ENCODE measurements at regions not wholly inside any gene's neighbourhood (a gene's known extent, or its start where the extent isn't known, plus 50 kb on each side); places are given as distances from the start of the nearest gene placed in this dataset.

DNA sequence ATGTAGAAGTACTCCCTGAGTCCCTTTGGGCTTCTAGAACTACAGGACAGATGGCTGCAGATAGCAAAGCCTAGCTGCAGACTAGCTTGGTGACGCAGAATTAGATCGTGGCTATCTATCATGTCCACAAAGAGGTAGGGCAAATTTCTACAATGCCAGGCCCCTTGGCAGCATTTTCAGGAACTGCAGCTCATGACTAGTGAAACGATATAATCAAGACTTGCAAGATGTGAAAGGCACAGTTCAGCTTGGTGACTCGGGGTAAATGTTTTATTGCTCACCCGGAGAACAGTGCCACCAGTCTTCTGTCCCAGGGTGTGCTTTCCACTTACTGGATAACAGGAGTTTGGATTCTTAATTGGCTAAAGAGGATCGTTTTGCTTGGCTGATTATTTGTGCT lies 108.7 kb upstream of the LY86 start:
- H3K27me3 Mint-ChIP-seq (ENCODE audit: unreplicated experiment): peaks cover 2% of the 10 kb centered on the region
- no peak overlapping the region for H3K4me3 Mint-ChIP-seq (ENCODE audit: unreplicated experiment)
- no peak for DNase-seq

DNA sequence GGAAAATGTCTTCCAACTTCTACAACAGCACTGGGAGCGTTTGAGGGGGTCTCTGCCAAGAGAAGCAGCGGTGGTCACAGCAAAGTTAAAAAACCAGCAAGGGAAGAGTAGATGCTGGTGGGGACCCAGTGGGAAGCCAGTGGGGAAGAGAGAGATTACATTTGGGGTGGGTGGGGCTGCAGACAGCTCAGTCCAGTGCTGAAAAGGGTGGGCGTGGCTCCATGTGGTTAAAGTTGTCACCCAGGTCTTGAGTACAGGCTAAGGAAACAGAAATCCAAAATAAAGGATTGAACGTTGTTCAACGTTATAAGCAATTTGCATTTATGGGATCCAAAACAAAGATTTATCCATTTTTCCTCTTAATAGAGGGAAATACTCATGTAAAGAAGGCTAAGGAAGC lies 106.3 kb upstream of the LY86 start:
- Mint-ChIP-seq H3K27ac (ENCODE audit: unreplicated experiment) (no peak overlapping the region), H3K36me3 (ENCODE audit: unreplicated experiment) (peaks cover 17% of the 10 kb centered on the region), H3K9me3 (ENCODE audit: unreplicated experiment) (no peaks in the 10 kb centered on the region), H3K4me1 (ENCODE audit: low read depth, unreplicated experiment) (peaks cover 15% of the 10 kb centered on the region), H3K4me3 (ENCODE audit: unreplicated experiment) (no peak overlapping the region), H3K27me3 (ENCODE audit: unreplicated experiment) (peaks cover 2% of the 10 kb centered on the region)
- TF ChIP-seq, protein P1, sequence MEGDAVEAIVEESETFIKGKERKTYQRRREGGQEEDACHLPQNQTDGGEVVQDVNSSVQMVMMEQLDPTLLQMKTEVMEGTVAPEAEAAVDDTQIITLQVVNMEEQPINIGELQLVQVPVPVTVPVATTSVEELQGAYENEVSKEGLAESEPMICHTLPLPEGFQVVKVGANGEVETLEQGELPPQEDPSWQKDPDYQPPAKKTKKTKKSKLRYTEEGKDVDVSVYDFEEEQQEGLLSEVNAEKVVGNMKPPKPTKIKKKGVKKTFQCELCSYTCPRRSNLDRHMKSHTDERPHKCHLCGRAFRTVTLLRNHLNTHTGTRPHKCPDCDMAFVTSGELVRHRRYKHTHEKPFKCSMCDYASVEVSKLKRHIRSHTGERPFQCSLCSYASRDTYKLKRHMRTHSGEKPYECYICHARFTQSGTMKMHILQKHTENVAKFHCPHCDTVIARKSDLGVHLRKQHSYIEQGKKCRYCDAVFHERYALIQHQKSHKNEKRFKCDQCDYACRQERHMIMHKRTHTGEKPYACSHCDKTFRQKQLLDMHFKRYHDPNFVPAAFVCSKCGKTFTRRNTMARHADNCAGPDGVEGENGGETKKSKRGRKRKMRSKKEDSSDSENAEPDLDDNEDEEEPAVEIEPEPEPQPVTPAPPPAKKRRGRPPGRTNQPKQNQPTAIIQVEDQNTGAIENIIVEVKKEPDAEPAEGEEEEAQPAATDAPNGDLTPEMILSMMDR (IDR thresholded peaks at IDR 0.05; ENCODE audit: partially characterized antibody, unreplicated experiment): no peak
- no peak for DNase-seq

More for the DNA sequence above, 108.7 kb upstream of the LY86 start:
- H3K4me1 Mint-ChIP-seq (ENCODE audit: low read depth, unreplicated experiment): peaks cover 15% of the 10 kb centered on the region
- no peaks in the 10 kb centered on the region for H3K9me3 Mint-ChIP-seq (ENCODE audit: unreplicated experiment)
- H3K27ac Mint-ChIP-seq (ENCODE audit: unreplicated experiment): peak overlapping the region; percentile 53
- H3K36me3 Mint-ChIP-seq (ENCODE audit: unreplicated experiment): peaks cover 17% of the 10 kb centered on the region
- TF ChIP-seq, protein P1 (IDR thresholded peaks at IDR 0.05; ENCODE audit: partially characterized antibody, unreplicated experiment): no peak

- Mint-ChIP-seq H3K27me3 (ENCODE audit: unreplicated experiment) (peaks cover 2% of the 10 kb centered on the region), H3K4me3 (ENCODE audit: unreplicated experiment) (no peak overlapping the region), H3K9me3 (ENCODE audit: unreplicated experiment) (no peaks in the 10 kb centered on the region), H3K36me3 (ENCODE audit: unreplicated experiment) (peaks cover 17% of the 10 kb centered on the region), H3K27ac (ENCODE audit: unreplicated experiment) (no peak overlapping the region), H3K4me1 (ENCODE audit: low read depth, unreplicated experiment) (peaks cover 13% of the 10 kb centered on the region)
- DNase-seq: no peak
- TF ChIP-seq, protein P1 (IDR thresholded peaks at IDR 0.05; ENCODE audit: partially characterized antibody, unreplicated experiment): no peak
Measured at GRCh38 chr6:6483168-6483567, 105.4 kb upstream of the LY86 start.

- H3K4me1 Mint-ChIP-seq (ENCODE audit: low read depth, unreplicated experiment): peaks cover 13% of the 10 kb centered on the region
- H3K4me3 Mint-ChIP-seq (ENCODE audit: unreplicated experiment): no peak overlapping the region
- peaks cover 2% of the 10 kb centered on the region for H3K9me3 Mint-ChIP-seq (ENCODE audit: unreplicated experiment)
- H3K27ac Mint-ChIP-seq (ENCODE audit: unreplicated experiment): no peak overlapping the region
- TF ChIP-seq, protein P1 (IDR thresholded peaks at IDR 0.05; ENCODE audit: partially characterized antibody, unreplicated experiment): no peak
- peaks cover 16% of the 10 kb centered on the region for H3K36me3 Mint-ChIP-seq (ENCODE audit: unreplicated experiment)
- H3K27me3 Mint-ChIP-seq (ENCODE audit: unreplicated experiment): peaks cover 2% of the 10 kb centered on the region
- no peak for DNase-seq
Measured at GRCh38 chr6:6483733-6484132, 104.8 kb upstream of the LY86 start.

DNA sequence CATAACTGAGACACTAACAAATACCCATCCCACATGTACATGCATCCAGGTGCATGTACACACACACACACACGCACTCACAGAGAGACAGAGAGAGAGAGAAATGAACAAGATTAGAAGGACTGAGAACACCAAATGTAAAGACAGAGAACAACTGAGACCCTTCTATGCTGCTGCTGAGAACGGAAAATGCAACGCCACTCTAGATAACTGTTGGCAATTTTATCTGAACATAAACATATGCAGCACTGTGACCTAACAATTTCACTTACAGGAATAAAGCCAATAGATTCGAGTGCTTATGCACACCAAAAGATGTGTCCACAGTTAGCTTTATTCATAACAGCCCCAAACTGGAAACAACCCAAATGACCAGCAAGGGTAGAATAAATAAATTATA lies 103.8 kb upstream of the LY86 start:
- H3K4me3 Mint-ChIP-seq (ENCODE audit: unreplicated experiment): no peak overlapping the region
- peaks cover 13% of the 10 kb centered on the region for H3K4me1 Mint-ChIP-seq (ENCODE audit: low read depth, unreplicated experiment)
- TF ChIP-seq, protein P1 (IDR thresholded peaks at IDR 0.05; ENCODE audit: partially characterized antibody, unreplicated experiment): no peak
- peaks cover 12% of the 10 kb centered on the region for H3K36me3 Mint-ChIP-seq (ENCODE audit: unreplicated experiment)
- peaks cover 2% of the 10 kb centered on the region for H3K9me3 Mint-ChIP-seq (ENCODE audit: unreplicated experiment)
- H3K27me3 Mint-ChIP-seq (ENCODE audit: unreplicated experiment): no peaks in the 10 kb centered on the region
- H3K27ac Mint-ChIP-seq (ENCODE audit: unreplicated experiment): no peak overlapping the region
- DNase-seq: no peak

Measured in glutamatergic neuron (in vitro differentiated cells).